ENCODE measurements at regions not wholly inside any gene's neighbourhood (a gene's known extent, or its start where the extent isn't known, plus 50 kb on each side); places are given as distances from the start of the nearest gene placed in this dataset.

- FAIRE-seq, result no peak
- H3K9me3 ChIP-seq (replicated peaks; ENCODE audit: control insufficient read depth, insufficient read depth, low read length), result no peaks in the 10 kb centered on the region
- no TSS peak for BruUV-seq (replicated peaks)
These were observed 194.6 kb upstream of the DYNLRB2 start for GRCh38 chr16:80346111-80346632.

GRCh38 chr16:80345701-80346100, 195.1 kb upstream of the DYNLRB2 start:
- BruUV-seq (replicated peaks), result no TSS peak
- DNase-seq (ENCODE audit: low read depth, low spot score) (no peak), FAIRE-seq (no peak)
- dilution Hi-C loops (cut with MboI; ENCODE audit: extremely low pct_ligation_motif_present, low sequenced_read_pairs) (no loop called here), intact Hi-C loops (cut with micrococcal nuclease) (no loop called here)
- no peak overlapping the region for H3K4me2 ChIP-seq (ENCODE audit: insufficient read depth, low read length)
- H3K4me3 ChIP-seq (replicated peaks in 1 of 3; ENCODE audit: insufficient read depth in 1 of 3, low read depth in 1 of 3, low read length in 3 of 3), result no peak overlapping the region
- H3K9me3 ChIP-seq (replicated peaks; ENCODE audit: control insufficient read depth, insufficient read depth, low read length), result no peaks in the 10 kb centered on the region
- H3K27ac ChIP-seq (ENCODE audit: insufficient read depth, low read depth, low read length), result no peak overlapping the region
- ChIA-PET POLR2A (no interaction called here), CTCF (interaction anchor here (0.9 to 1.4 kb wide), 2 partner anchors 9 to 34 kb away, joined by 3 read pairs; no protein-coding TSS in a partner anchor)
- H3K36me3 ChIP-seq (ENCODE audit: control insufficient read depth in 2 of 2, extremely low read depth in 1 of 2, insufficient read depth in 2 of 2, low read length in 2 of 2), result no peaks in the 10 kb centered on the region
- H3K79me2 ChIP-seq (ENCODE audit: control insufficient read depth, insufficient read depth, low read length), result no peaks in the 10 kb centered on the region
- H3K9me1 ChIP-seq (replicated peaks; ENCODE audit: control insufficient read depth, extremely low read depth, insufficient read depth, low read length), result no peaks in the 10 kb centered on the region
- H3K4me1 ChIP-seq (ENCODE audit: control insufficient read depth, extremely low read depth, insufficient read depth, low read length), result no peaks in the 10 kb centered on the region
- H3K27me3 ChIP-seq (ENCODE audit: control insufficient read depth in 2 of 2, insufficient read depth in 2 of 2, low read length in 2 of 2), result no peaks in the 10 kb centered on the region
- H4K20me1 ChIP-seq (replicated peaks; ENCODE audit: control insufficient read depth, extremely low read depth, insufficient read depth, low read length), result no peaks in the 10 kb centered on the region
- TF ChIP-seq EZH2 (IDR thresholded peaks at IDR 0.05; ENCODE audit: borderline replicate concordance, low read depth, low read length, severe bottlenecking), result no peak
- no peak for TF ChIP-seq JUN (IDR thresholded peaks at IDR 0.05; ENCODE audit: borderline replicate concordance, insufficient read depth, insufficient read length, low read depth)
- TF ChIP-seq CTCF (IDR thresholded peaks at IDR 0.05; ENCODE audit: extremely low read depth in 1 of 2, insufficient read depth in 1 of 2, low read depth in 1 of 2, low read length in 2 of 2), result no peak
- no peak for TF ChIP-seq POLR2AphosphoS5 (IDR thresholded peaks at IDR 0.05; ENCODE audit: insufficient read depth, low read depth, low read length)
- no peak for TF ChIP-seq MYC (IDR thresholded peaks at IDR 0.05; ENCODE audit: low read depth, low read length)
- no peak for TF ChIP-seq GATA2 (IDR thresholded peaks at IDR 0.05; ENCODE audit: insufficient read depth, insufficient read length, low read depth, low read length)
- no peak overlapping the region for H3K9ac ChIP-seq (replicated peaks; ENCODE audit: extremely low read depth, insufficient read depth, low read length)
- H2AFZ ChIP-seq (ENCODE audit: low read depth, low read length), result no peak overlapping the region

More at GRCh38 chr16:80346111-80346632, 194.6 kb upstream of the DYNLRB2 start:
- ChIA-PET POLR2A (no interaction called here), CTCF (interaction anchor here (0.9 to 1.4 kb wide), 2 partner anchors 9 to 34 kb away, joined by 3 read pairs; no protein-coding TSS in a partner anchor)
- dilution Hi-C loops (cut with MboI; ENCODE audit: extremely low pct_ligation_motif_present, low sequenced_read_pairs) (no loop called here), intact Hi-C loops (cut with micrococcal nuclease) (no loop called here)
- no peaks in the 10 kb centered on the region for H4K20me1 ChIP-seq (replicated peaks; ENCODE audit: control insufficient read depth, extremely low read depth, insufficient read depth, low read length)
- no peaks in the 10 kb centered on the region for H3K27me3 ChIP-seq (ENCODE audit: control insufficient read depth in 2 of 2, insufficient read depth in 2 of 2, low read length in 2 of 2)
- no peak overlapping the region for H2AFZ ChIP-seq (ENCODE audit: low read depth, low read length)
- H3K27ac ChIP-seq (ENCODE audit: insufficient read depth, low read depth, low read length), result no peak overlapping the region
- H3K9me1 ChIP-seq (replicated peaks; ENCODE audit: control insufficient read depth, extremely low read depth, insufficient read depth, low read length), result no peaks in the 10 kb centered on the region
- H3K4me1 ChIP-seq (ENCODE audit: control insufficient read depth, extremely low read depth, insufficient read depth, low read length), result no peaks in the 10 kb centered on the region
- H3K36me3 ChIP-seq (ENCODE audit: control insufficient read depth in 2 of 2, extremely low read depth in 1 of 2, insufficient read depth in 2 of 2, low read length in 2 of 2), result no peaks in the 10 kb centered on the region
- no peak overlapping the region for H3K9ac ChIP-seq (replicated peaks; ENCODE audit: extremely low read depth, insufficient read depth, low read length)
- TF ChIP-seq MYC (IDR thresholded peaks at IDR 0.05; ENCODE audit: low read depth, low read length) (no peak), EZH2 (IDR thresholded peaks at IDR 0.05; ENCODE audit: borderline replicate concordance, low read depth, low read length, severe bottlenecking) (no peak), GATA2 (IDR thresholded peaks at IDR 0.05; ENCODE audit: insufficient read depth, insufficient read length, low read depth, low read length) (no peak), MAX (IDR thresholded peaks at IDR 0.05; ENCODE audit: insufficient read depth, insufficient read length) (no peak), JUN (IDR thresholded peaks at IDR 0.05; ENCODE audit: borderline replicate concordance, insufficient read depth, insufficient read length, low read depth) (no peak)
- H3K79me2 ChIP-seq (ENCODE audit: control insufficient read depth, insufficient read depth, low read length), result no peaks in the 10 kb centered on the region
- no peak for DNase-seq (ENCODE audit: low read depth, low spot score)
- no peak overlapping the region for H3K4me2 ChIP-seq (ENCODE audit: insufficient read depth, low read length)
- no peak overlapping the region for H3K4me3 ChIP-seq (replicated peaks in 1 of 3; ENCODE audit: insufficient read depth in 1 of 3, low read depth in 1 of 3, low read length in 3 of 3)

Measured in endothelial cell of umbilical vein (primary cell).